Upper lobe of left lung (tissue), 6 donors: ENCODE measurements at regions not wholly inside any gene's neighbourhood (a gene's known extent, or its start where the extent isn't known, plus 50 kb on each side); places are given as distances from the start of the nearest gene placed in this dataset.
"Not testable (repeated sequence)": the region's sequence is repeated elsewhere in the genome, so short reads cannot be mapped to it uniquely, and the experiment has no call there.

ENCODE experiments used
- ATAC-seq, 2 donors: fragments of 200-7000 bp; cut with Tn5 transposase; one replicate each; pipeline ENCODE4 v1.9.1; 2022; ENCODE audit warnings: mild to moderate bottlenecking in 2 of 2, moderate library complexity in 2 of 2; ENCODE audit not compliant: low FRiP score in 2 of 2
- DNase-seq, 2 donors: peaks; one replicate each; pipeline ENCODE4 v3.0.0-alpha.2; 2019 to 2020
- H3K27ac ChIP-seq, 4 donors: fragments of 200-600 bp; sonication (generic); one replicate each; pipeline ENCODE4 v1.5.1; 2016 to 2019
- H3K27me3 ChIP-seq, 4 donors: fragments of 200-600 bp; sonication (generic); one replicate each; pipeline ENCODE4 v1.5.1; 2017 to 2019
- H3K36me3 ChIP-seq, 4 donors: fragments of 200-600 bp; sonication (generic); one replicate each; pipeline ENCODE4 v1.5.1; 2016 to 2019
- H3K4me1 ChIP-seq, 4 donors: fragments of 200-600 bp; sonication (generic); one replicate each; pipeline ENCODE4 v1.5.1; 2018 to 2019
- H3K4me3 ChIP-seq, 4 donors: fragments of 200-600 bp; sonication (generic); one replicate each; pipeline ENCODE4 v1.5.1; 2017 to 2019; ENCODE audit warnings: mild to moderate bottlenecking in 2 of 4, moderate library complexity in 1 of 4
- H3K9me3 ChIP-seq, 4 donors: fragments of 200-600 bp; sonication (generic); one replicate each; pipeline ENCODE4 v1.5.1; 2018 to 2019
- CTCF ChIP-seq, 6 experiments: fragments of 450-650 bp in 4 of 6; fragments of 200-600 bp in 2 of 6; sonication (generic) in 2 of 6; IDR thresholded peaks; one replicate each; pipeline ENCODE4 v1.5.1; 2016 to 2019; ENCODE audit warnings: antibody characterized with exemption in 6 of 6
- EP300 ChIP-seq, 4 donors: sonication (generic); formaldehyde crosslinking; IDR thresholded peaks; one replicate each; pipeline ENCODE4 v1.5.1; 2017; ENCODE audit warnings: antibody characterized with exemption in 4 of 4, control low read depth in 2 of 4
- POLR2A ChIP-seq, 4 donors: fragments of 450-650 bp; IDR thresholded peaks; one replicate each; pipeline ENCODE4 v1.5.1; 2016 to 2017; ENCODE audit warnings: antibody characterized with exemption in 4 of 4, mild to moderate bottlenecking in 2 of 4
- POLR2AphosphoS5 ChIP-seq, 2 donors: sonication (generic); formaldehyde crosslinking; IDR thresholded peaks; one replicate each; pipeline ENCODE4 v1.5.1; 2017; ENCODE audit warnings: antibody characterized with exemption in 2 of 2
- WGBS, 2 donors: methylation state at CpG; one replicate each; pipeline ENCODE4 v1.1.5; 2017 to 2018; 5-methylcytosine and 5-hydroxymethylcytosine counted together
- donor health status: DM: no; HTN: no; CAD: no; lungs with moderate emphysema.
- donor health status: DM: no; HTN: yes; CAD: no; lungs with severe emphysema.

GRCh38 chr18:46239998-46240397 is 135.8 kb downstream of the HAUS1 start:
- ATAC-seq (no peak), DNase-seq (no peak)
- Histone ChIP-seq H3K4me1 (no peaks in the 10 kb centered on the region), H3K27me3 (no peaks in the 10 kb centered on the region), H3K9me3 (no peaks in the 10 kb centered on the region), H3K4me3 (no peak overlapping the region), H3K27ac (no peak overlapping the region), H3K36me3 (no peaks in the 10 kb centered on the region)
- TF ChIP-seq POLR2AphosphoS5 (IDR thresholded peaks at IDR 0.05) (no peak), EP300 (IDR thresholded peaks at IDR 0.05) (no peak), CTCF (IDR thresholded peaks at IDR 0.05) (no peak)
- WGBS, 2 donors, result 79 to 92% methylated on average over 4 of the region's 4 CpGs

- not testable (repeated sequence) for H3K4me3 ChIP-seq, H3K27ac ChIP-seq, H3K27me3 ChIP-seq, H3K36me3 ChIP-seq, DNase-seq, ATAC-seq, H3K9me3 ChIP-seq, H3K4me1 ChIP-seq
- WGBS, 2 donors, result 88 to 96% methylated on average over 7 of the region's 7 CpGs
These were observed 137.2 kb downstream of the HAUS1 start for GRCh38 chr18:46241393-46241792.

GRCh38 chr18:46242183-46242582 is 138.0 kb downstream of the HAUS1 start:
- WGBS, 2 donors, result 92 to 97% methylated on average over 6 of the region's 6 CpGs

GRCh38 chr18:46243095-46243494 is 138.9 kb downstream of the HAUS1 start:
- no peak overlapping the region for H3K27ac ChIP-seq
- no peak for TF ChIP-seq EP300 (IDR thresholded peaks at IDR 0.05)
- TF ChIP-seq CTCF (IDR thresholded peaks at IDR 0.05), result no peak
- TF ChIP-seq POLR2AphosphoS5 (IDR thresholded peaks at IDR 0.05), result no peak
- TF ChIP-seq POLR2A (IDR thresholded peaks at IDR 0.05), result no peak
- DNase-seq, result no peak
- WGBS, 2 donors, result 0 to 56% methylated on average over 1 of the region's 1 CpG
- no peak overlapping the region for H3K4me3 ChIP-seq
- H3K9me3 ChIP-seq, result no peaks in the 10 kb centered on the region
- no peaks in the 10 kb centered on the region for H3K4me1 ChIP-seq
- H3K36me3 ChIP-seq, result no peaks in the 10 kb centered on the region
- no peaks in the 10 kb centered on the region for H3K27me3 ChIP-seq
- ATAC-seq, result no peak

More at GRCh38 chr18:46242183-46242582, 138.0 kb downstream of the HAUS1 start:
- TF ChIP-seq POLR2AphosphoS5 (IDR thresholded peaks at IDR 0.05) (no peak), POLR2A (IDR thresholded peaks at IDR 0.05) (no peak), CTCF (IDR thresholded peaks at IDR 0.05) (no peak), EP300 (IDR thresholded peaks at IDR 0.05) (no peak)
- no peak overlapping the region for H3K27ac ChIP-seq
- no peaks in the 10 kb centered on the region for H3K27me3 ChIP-seq
- no peak for DNase-seq
- no peaks in the 10 kb centered on the region for H3K36me3 ChIP-seq
- no peaks in the 10 kb centered on the region for H3K9me3 ChIP-seq
- no peak for ATAC-seq
- no peaks in the 10 kb centered on the region for H3K4me1 ChIP-seq
- H3K4me3 ChIP-seq, result no peak overlapping the region

GRCh38 chr18:46243673-46244072 is 139.5 kb downstream of the HAUS1 start:
- Histone ChIP-seq H3K36me3 (no peaks in the 10 kb centered on the region), H3K9me3 (no peaks in the 10 kb centered on the region), H3K4me1 (peaks cover 0 to 1% (median 0%) of the 10 kb centered on the region in 4 donors), H3K27ac (no peak overlapping the region), H3K4me3 (no peak overlapping the region), H3K27me3 (no peaks in the 10 kb centered on the region)
- DNase-seq (no peak), ATAC-seq (no peak)
- no peak for TF ChIP-seq POLR2A (IDR thresholded peaks at IDR 0.05)
- TF ChIP-seq CTCF (IDR thresholded peaks at IDR 0.05), result no peak
- TF ChIP-seq EP300 (IDR thresholded peaks at IDR 0.05), result no peak
- TF ChIP-seq POLR2AphosphoS5 (IDR thresholded peaks at IDR 0.05), result no peak
- 80 to 86% methylated on average over 3 of the region's 3 CpGs for WGBS, 2 donors
